Peyer's patch (tissue), 4 donors: ENCODE measurements at regions not wholly inside any gene's neighbourhood (a gene's known extent, or its start where the extent isn't known, plus 50 kb on each side); places are given as distances from the start of the nearest gene placed in this dataset.
"Not testable (repeated sequence)": the region's sequence is repeated elsewhere in the genome, so short reads cannot be mapped to it uniquely, and the experiment has no call there.

Experiments
- POLR2A ChIP-seq, 2 donors: fragments of 450-650 bp; IDR thresholded peaks; one replicate each; pipeline ENCODE4 v1.5.1; 2017; ENCODE audit warnings: antibody characterized with exemption in 2 of 2, mild to moderate bottlenecking in 2 of 2, moderate library complexity in 2 of 2
- TF ChIP-seq, protein P1 (sequence below), 6 experiments: fragments of 450-650 bp in 4 of 6; fragments of 200-600 bp in 2 of 6; sonication (generic) in 1 of 6; IDR thresholded peaks; one replicate each; pipeline ENCODE4 v1.5.1; 2017 to 2019; ENCODE audit warnings: antibody characterized with exemption in 6 of 6, mild to moderate bottlenecking in 3 of 6, moderate library complexity in 1 of 6

- TF ChIP-seq, protein P1, sequence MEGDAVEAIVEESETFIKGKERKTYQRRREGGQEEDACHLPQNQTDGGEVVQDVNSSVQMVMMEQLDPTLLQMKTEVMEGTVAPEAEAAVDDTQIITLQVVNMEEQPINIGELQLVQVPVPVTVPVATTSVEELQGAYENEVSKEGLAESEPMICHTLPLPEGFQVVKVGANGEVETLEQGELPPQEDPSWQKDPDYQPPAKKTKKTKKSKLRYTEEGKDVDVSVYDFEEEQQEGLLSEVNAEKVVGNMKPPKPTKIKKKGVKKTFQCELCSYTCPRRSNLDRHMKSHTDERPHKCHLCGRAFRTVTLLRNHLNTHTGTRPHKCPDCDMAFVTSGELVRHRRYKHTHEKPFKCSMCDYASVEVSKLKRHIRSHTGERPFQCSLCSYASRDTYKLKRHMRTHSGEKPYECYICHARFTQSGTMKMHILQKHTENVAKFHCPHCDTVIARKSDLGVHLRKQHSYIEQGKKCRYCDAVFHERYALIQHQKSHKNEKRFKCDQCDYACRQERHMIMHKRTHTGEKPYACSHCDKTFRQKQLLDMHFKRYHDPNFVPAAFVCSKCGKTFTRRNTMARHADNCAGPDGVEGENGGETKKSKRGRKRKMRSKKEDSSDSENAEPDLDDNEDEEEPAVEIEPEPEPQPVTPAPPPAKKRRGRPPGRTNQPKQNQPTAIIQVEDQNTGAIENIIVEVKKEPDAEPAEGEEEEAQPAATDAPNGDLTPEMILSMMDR (IDR thresholded peaks at IDR 0.05), result not testable (repeated sequence)
- TF ChIP-seq POLR2A (IDR thresholded peaks at IDR 0.05), result not testable (repeated sequence)
These were observed 124.5 kb upstream of the PRDX6 start for GRCh38 chr1:173352635-173353034.
